HL-60 (cell line): ENCODE measurements at regions not wholly inside any gene's neighbourhood (a gene's known extent, or its start where the extent isn't known, plus 50 kb on each side); places are given as distances from the start of the nearest gene placed in this dataset.

Experiments
- DNase-seq, 2 experiments: peaks; one replicate each; pipeline ENCODE4 v3.0.0-alpha.2; 2010 to 2020; ENCODE audit warnings: low read depth in 1 of 2, low spot score in 1 of 2
- H3K27ac ChIP-seq: fragments of 250-450 bp; sonication (Bioruptor Pico); replicated peaks from 2 replicates; pipeline ENCODE4 v1.5.1; 2020; ENCODE audit warnings: mild to moderate bottlenecking, moderate library complexity
- H3K27me3 ChIP-seq: fragments of 250-450 bp; sonication (Bioruptor Pico); 2 replicates; pipeline ENCODE4 v1.5.1; 2021; ENCODE audit warnings: mild to moderate bottlenecking, moderate library complexity; ENCODE audit not compliant: insufficient read depth, poor library complexity, severe bottlenecking
- H3K4me3 ChIP-seq: replicated peaks from 2 replicates; pipeline ENCODE4 v1.5.1; 2011; ENCODE audit warnings: mild to moderate bottlenecking, control low read depth, low read length; ENCODE audit not compliant: insufficient read depth
- CTCF ChIP-seq: IDR thresholded peaks from one replicate; pipeline ENCODE4 v1.5.1; 2011; ENCODE audit warnings: low read length, control low read depth, inconsistent platforms; ENCODE audit not compliant: insufficient read depth
- GABPA ChIP-seq: IDR thresholded peaks from 2 replicates; pipeline ENCODE4 v1.6.1; 2012; ENCODE audit warnings: low read depth
- POLR2AphosphoS5 ChIP-seq: IDR thresholded peaks from 2 replicates; pipeline ENCODE4 v1.6.1; 2012; ENCODE audit warnings: low read depth
- REST ChIP-seq: IDR thresholded peaks from 2 replicates; pipeline ENCODE4 v1.6.1; 2012; ENCODE audit warnings: low read depth; ENCODE audit not compliant: insufficient replicate concordance
- SPI1 ChIP-seq: IDR thresholded peaks from 2 replicates; pipeline ENCODE4 v1.6.1; 2012; ENCODE audit warnings: low read depth, mild to moderate bottlenecking, borderline replicate concordance

- no peak for TF ChIP-seq GABPA
- TF ChIP-seq CTCF, result no peak
- no peak for TF ChIP-seq POLR2AphosphoS5
- no peak for TF ChIP-seq SPI1
- no peak for DNase-seq
- Histone ChIP-seq H3K27me3 (no peaks in the 10 kb centered on the region), H3K4me3 (no peak overlapping the region), H3K27ac (no peak overlapping the region)
These were observed 174.1 kb upstream of the HS3ST1 start for GRCh38 chr4:11602606-11603340.

GRCh38 chr4:11599064-11599463, 170.4 kb upstream of the HS3ST1 start:
- H3K27ac ChIP-seq, result no peak overlapping the region
- DNase-seq, result no peak
- no peaks in the 10 kb centered on the region for H3K27me3 ChIP-seq
- TF ChIP-seq GABPA (no peak), REST (no peak), SPI1 (no peak), POLR2AphosphoS5 (no peak), CTCF (no peak)
- H3K4me3 ChIP-seq, result no peak overlapping the region

- no peak for TF ChIP-seq REST
- TF ChIP-seq SPI1, result no peak
- TF ChIP-seq CTCF, result no peak
- TF ChIP-seq GABPA, result no peak
- no peak for TF ChIP-seq POLR2AphosphoS5
- no peak overlapping the region for H3K4me3 ChIP-seq
- DNase-seq, result no peak
- no peaks in the 10 kb centered on the region for H3K27me3 ChIP-seq
- no peak overlapping the region for H3K27ac ChIP-seq
These were observed 169.9 kb upstream of the HS3ST1 start for GRCh38 chr4:11598591-11598990.

GRCh38 chr4:11597506-11597905, 168.8 kb upstream of the HS3ST1 start:
- no peaks in the 10 kb centered on the region for H3K27me3 ChIP-seq
- no peak overlapping the region for H3K4me3 ChIP-seq
- DNase-seq, result no peak
- H3K27ac ChIP-seq, result no peak overlapping the region
- TF ChIP-seq REST (no peak), POLR2AphosphoS5 (no peak), GABPA (no peak), SPI1 (no peak), CTCF (no peak)
